IMR-90 (cell line): ENCODE measurements at regions not wholly inside any gene's neighbourhood (a gene's known extent, or its start where the extent isn't known, plus 50 kb on each side); places are given as distances from the start of the nearest gene placed in this dataset.

Experiments
- CHD1 ChIP-seq: IDR thresholded peaks from 2 replicates; pipeline ENCODE4 v1.6.1; 2012; ENCODE audit warnings: low read depth, low read length, improper control_type of control experiment
- POLR2A ChIP-seq: IDR thresholded peaks from 2 replicates; pipeline ENCODE4 v1.6.1; 2012; ENCODE audit warnings: mild to moderate bottlenecking, low read depth, low read length
- RCOR1 ChIP-seq: IDR thresholded peaks from 2 replicates; pipeline ENCODE4 v1.6.1; 2012; ENCODE audit warnings: mild to moderate bottlenecking, low read length, improper control_type of control experiment; ENCODE audit not compliant: insufficient replicate concordance

- TF ChIP-seq POLR2A (no peak), CHD1 (no peak), RCOR1 (no peak)
Observed at GRCh38 chr11:93606314-93606713, 55.2 kb upstream of the CEP295 start.
